Lung (tissue), 11 donors: ENCODE measurements at regions not wholly inside any gene's neighbourhood (a gene's known extent, or its start where the extent isn't known, plus 50 kb on each side); places are given as distances from the start of the nearest gene placed in this dataset.

ENCODE experiments used
- ATAC-seq: fragments of 200-7000 bp; cut with Tn5 transposase; one replicate; pipeline ENCODE4 v1.9.1; 2020; ENCODE audit warnings: moderate number of reproducible peaks; ENCODE audit not compliant: insufficient read depth, low FRiP score
- DNase-seq, 3 donors: peaks; one replicate each; pipeline ENCODE4 v3.0.0-alpha.2; 2013 to 2017
- H3K27ac ChIP-seq, 2 donors: one replicate each; pipeline ENCODE4 v1.5.1; 2013; ENCODE audit warnings: mild to moderate bottlenecking in 2 of 2, moderate library complexity in 2 of 2, control low read depth in 1 of 2, inconsistent platforms in 1 of 2, low read depth in 1 of 2, low read length in 1 of 2
- H3K27me3 ChIP-seq, 3 donors: one replicate each; pipeline ENCODE4 v1.5.1; 2013; ENCODE audit warnings: low read length in 2 of 3; ENCODE audit not compliant: control insufficient read depth in 3 of 3, insufficient read depth in 3 of 3
- H3K36me3 ChIP-seq, 4 donors: one replicate each; pipeline ENCODE4 v1.5.1; 2013; ENCODE audit warnings: low read length in 4 of 4, mild to moderate bottlenecking in 1 of 4, moderate library complexity in 1 of 4; ENCODE audit not compliant: control insufficient read depth in 4 of 4, insufficient read depth in 4 of 4
- H3K4me1 ChIP-seq, 5 donors: one replicate each; pipeline ENCODE4 v1.5.1; 2013; ENCODE audit warnings: low read length in 5 of 5, mild to moderate bottlenecking in 2 of 5, moderate library complexity in 1 of 5; ENCODE audit not compliant: control insufficient read depth in 5 of 5, insufficient read depth in 5 of 5
- H3K4me3 ChIP-seq: one replicate; pipeline ENCODE4 v1.5.1; 2013; ENCODE audit warnings: mild to moderate bottlenecking, control low read depth, moderate library complexity
- H3K9ac ChIP-seq, 2 donors: one replicate each; pipeline ENCODE4 v1.5.1; 2013; ENCODE audit warnings: low read length in 2 of 2, control low read depth in 1 of 2; ENCODE audit not compliant: insufficient read depth in 1 of 2
- H3K9me3 ChIP-seq, 4 donors: one replicate each; pipeline ENCODE4 v1.5.1; 2013; ENCODE audit warnings: low read length in 3 of 4, mild to moderate bottlenecking in 1 of 4, moderate library complexity in 1 of 4; ENCODE audit not compliant: control insufficient read depth in 4 of 4, insufficient read depth in 3 of 4
- CTCF ChIP-seq: IDR thresholded peaks from 2 replicates; pipeline ENCODE4 v1.5.1; 2012; ENCODE audit warnings: mild to moderate bottlenecking; ENCODE audit errors: control extremely low read depth, extremely low read depth
- WGBS, 2 donors: extraction: QIAGEN DNeasy Blood & Tissue Kit; methylation state at CpG; one replicate each; pipeline ENCODE4 v1.1.7; 2013; 5-methylcytosine and 5-hydroxymethylcytosine counted together
- donor health status: control.
- donor health status: control.
- donor health status: Bipolar disorder and iron deficiency.
- donor health status: healthy.
- donor health status: DM: yes; HTN: yes; CAD: no.

DNA sequence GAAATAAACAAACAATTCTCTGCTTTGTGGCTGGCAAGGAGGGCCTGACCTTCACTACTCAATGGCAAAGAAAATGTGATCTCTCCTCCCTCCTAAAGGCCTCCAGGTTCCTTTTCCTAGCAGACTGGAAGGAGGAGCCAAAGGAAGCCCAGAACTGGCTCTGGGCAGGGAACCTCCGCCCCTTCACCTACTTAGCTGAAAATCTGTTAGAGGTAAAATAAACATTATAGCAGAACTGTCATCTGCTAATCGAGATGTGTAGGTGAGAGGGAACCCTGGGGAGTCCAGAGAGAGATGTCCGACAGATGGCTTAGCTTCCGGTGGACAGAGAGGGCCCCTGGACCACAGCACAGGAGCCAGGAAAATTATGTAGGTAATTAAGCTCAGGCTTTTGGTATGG, 75.2 kb upstream of the KCNA3 start:
- Histone ChIP-seq H3K4me1 (no peaks in the 10 kb centered on the region), H3K9ac (no peak overlapping the region), H3K9me3 (peaks cover 0 to 2% (median 0%) of the 10 kb centered on the region in 4 donors), H3K27ac (no peak overlapping the region), H3K36me3 (no peaks in the 10 kb centered on the region), H3K27me3 (peaks cover 0 to 11% (median 0%) of the 10 kb centered on the region in 3 donors), H3K4me3 (no peak overlapping the region)
- no peak for TF ChIP-seq CTCF
- WGBS, 2 donors = 49 to 61% methylated on average over 4 of the region's 4 CpGs
- DNase-seq (no peak), ATAC-seq (no peak)

DNA sequence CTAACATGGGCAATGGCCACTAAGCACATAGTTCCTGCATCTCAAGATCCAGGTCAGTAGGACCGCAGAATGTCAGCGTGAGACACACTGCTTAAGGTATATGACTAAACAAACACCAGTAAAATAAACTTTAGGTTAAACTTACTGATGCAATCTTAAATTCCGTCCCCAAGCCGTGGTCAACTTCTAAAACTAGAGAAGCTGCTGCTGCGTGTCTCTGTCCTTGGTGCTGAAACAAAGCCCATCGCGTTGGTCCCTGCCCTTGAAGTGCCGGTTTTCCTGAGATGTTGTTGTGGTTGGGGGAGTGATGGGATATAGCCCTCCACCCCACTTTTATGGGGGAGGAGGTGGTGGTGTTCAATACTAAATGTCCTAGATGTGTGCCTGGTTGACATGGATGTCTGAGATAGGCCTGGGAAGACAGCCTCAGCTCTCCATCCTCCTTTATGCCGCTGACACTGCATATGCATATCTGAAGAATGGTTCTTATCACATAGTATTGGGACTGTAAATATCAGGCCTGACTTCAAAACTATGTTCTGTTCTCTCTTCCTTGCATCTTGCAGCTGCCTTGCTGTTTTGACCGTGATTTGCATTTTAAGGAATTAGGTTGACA, 72.0 kb upstream of the KCNA3 start:
- Histone ChIP-seq H3K4me1 (no peaks in the 10 kb centered on the region), H3K4me3 (no peak overlapping the region), H3K9me3 (peaks cover 0 to 2% (median 0%) of the 10 kb centered on the region in 4 donors), H3K27me3 (peaks cover 0 to 4% (median 2%) of the 10 kb centered on the region in 3 donors), H3K36me3 (no peaks in the 10 kb centered on the region), H3K9ac (no peak overlapping the region), H3K27ac (no peak overlapping the region)
- peak; percentile 76 to 89 (median 80) for DNase-seq
- WGBS, 2 donors = 18 to 21% methylated on average over 10 of the region's 10 CpGs
- ATAC-seq = no peak
- no peak for TF ChIP-seq CTCF

DNA sequence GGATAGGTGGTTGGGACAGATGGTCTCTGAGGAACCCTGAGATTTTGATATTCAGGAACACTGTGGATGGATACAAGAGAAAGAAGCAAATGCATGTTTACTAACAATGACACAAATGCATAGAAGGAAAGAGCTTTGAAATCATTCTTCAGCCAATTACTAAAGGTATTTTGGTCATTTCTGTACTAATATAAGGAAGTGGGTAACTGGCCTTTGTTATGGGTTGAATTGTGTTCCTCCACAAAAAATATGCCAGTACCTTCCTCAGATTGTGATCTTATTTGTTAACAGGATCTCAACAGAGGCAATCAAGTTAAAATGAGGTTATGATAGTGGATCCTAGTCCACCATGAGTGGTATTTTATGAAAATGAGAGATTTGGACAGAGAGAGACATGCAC, 68.7 kb upstream of the KCNA3 start:
- H3K4me1 ChIP-seq = no peaks in the 10 kb centered on the region
- DNase-seq = no peak
- H3K27me3 ChIP-seq = peaks cover 0 to 4% (median 2%) of the 10 kb centered on the region in 3 donors
- peaks cover 0 to 2% (median 0%) of the 10 kb centered on the region in 4 donors for H3K9me3 ChIP-seq
- H3K4me3 ChIP-seq = no peak overlapping the region
- ATAC-seq = no peak
- H3K36me3 ChIP-seq = no peaks in the 10 kb centered on the region
- H3K27ac ChIP-seq = no peak overlapping the region
- no peak for TF ChIP-seq CTCF
- H3K9ac ChIP-seq = no peak overlapping the region
